ENCODE measurements at regions not wholly inside any gene's neighbourhood (a gene's known extent, or its start where the extent isn't known, plus 50 kb on each side); places are given as distances from the start of the nearest gene placed in this dataset.

GRCh38 chr1:157310401-157310800 lies 172.2 kb upstream of the ETV3 start:
- no peak for DNase-seq
- no peak for TF ChIP-seq CTCF (IDR thresholded peaks at IDR 0.05)
- peaks cover 0 to 12% of the 10 kb centered on the region in 2 donors for H3K27me3 ChIP-seq
- no peak overlapping the region for H3K4me3 ChIP-seq
- H3K9me3 ChIP-seq = no peaks in the 10 kb centered on the region
- intact Hi-C loops (cut with DNase I) = no loop called here
- no peaks in the 10 kb centered on the region for H3K4me1 ChIP-seq
- no peak overlapping the region for H3K27ac ChIP-seq
- no peaks in the 10 kb centered on the region for H3K36me3 ChIP-seq
- ATAC-seq = no peak

- Histone ChIP-seq H3K4me1 (no peaks in the 10 kb centered on the region), H3K9me3 (no peaks in the 10 kb centered on the region), H3K27ac (no peak overlapping the region), H3K27me3 (peaks cover 0 to 9% of the 10 kb centered on the region in 2 donors), H3K36me3 (no peaks in the 10 kb centered on the region), H3K4me3 (no peak overlapping the region)
- ATAC-seq = no peak
- DNase-seq = no peak
- no peak for TF ChIP-seq CTCF (IDR thresholded peaks at IDR 0.05)
- intact Hi-C loops (cut with DNase I) = no loop called here
Observed at GRCh38 chr1:157307491-157307890, 169.3 kb upstream of the ETV3 start.

GRCh38 chr1:157306896-157307295 lies 168.7 kb upstream of the ETV3 start:
- DNase-seq = no peak
- Histone ChIP-seq H3K27me3 (peaks cover 0 to 9% of the 10 kb centered on the region in 2 donors), H3K27ac (no peak overlapping the region), H3K4me1 (no peaks in the 10 kb centered on the region), H3K4me3 (no peak overlapping the region), H3K9me3 (no peaks in the 10 kb centered on the region), H3K36me3 (no peaks in the 10 kb centered on the region)
- no peak for ATAC-seq
- intact Hi-C loops (cut with DNase I) = no loop called here
- TF ChIP-seq CTCF (IDR thresholded peaks at IDR 0.05) = no peak

- intact Hi-C loops (cut with DNase I) = no loop called here
- no peaks in the 10 kb centered on the region for H3K36me3 ChIP-seq
- no peak overlapping the region for H3K27ac ChIP-seq
- H3K27me3 ChIP-seq = no peaks in the 10 kb centered on the region
- ATAC-seq = no peak
- H3K9me3 ChIP-seq = no peaks in the 10 kb centered on the region
- TF ChIP-seq CTCF (IDR thresholded peaks at IDR 0.05) = no peak
- H3K4me3 ChIP-seq = no peak overlapping the region
- H3K4me1 ChIP-seq = no peaks in the 10 kb centered on the region
- DNase-seq = no peak
Observed at GRCh38 chr1:157304271-157304670, 166.1 kb upstream of the ETV3 start.

GRCh38 chr1:157302724-157303123 lies 164.5 kb upstream of the ETV3 start:
- intact Hi-C loops (cut with DNase I) = no loop called here
- H3K27ac ChIP-seq = no peak overlapping the region
- DNase-seq (no peak), ATAC-seq (no peak)
- no peaks in the 10 kb centered on the region for H3K4me1 ChIP-seq
- H3K9me3 ChIP-seq = no peaks in the 10 kb centered on the region
- H3K27me3 ChIP-seq = no peaks in the 10 kb centered on the region
- TF ChIP-seq CTCF (IDR thresholded peaks at IDR 0.05) = no peak
- H3K36me3 ChIP-seq = no peaks in the 10 kb centered on the region
- H3K4me3 ChIP-seq = no peak overlapping the region
